ENCODE measurements at regions not wholly inside any gene's neighbourhood (a gene's known extent, or its start where the extent isn't known, plus 50 kb on each side); places are given as distances from the start of the nearest gene placed in this dataset.

- no peak for DNase-seq (ENCODE audit: low spot score)
- Mint-ChIP-seq H3K36me3 (ENCODE audit: low read depth) (no peaks in the 10 kb centered on the region), H3K4me1 (ENCODE audit: low read depth) (no peaks in the 10 kb centered on the region), H3K9me3 (no peaks in the 10 kb centered on the region), H3K27ac (no peak overlapping the region), H3K4me3 (ENCODE audit: low read depth) (no peak overlapping the region), H3K27me3 (ENCODE audit: low read depth) (peaks cover 6% of the 10 kb centered on the region)
- intact Hi-C loops (cut with micrococcal nuclease): no loop called here
Measured at GRCh38 chr2:45316576-45317338, 294.3 kb downstream of the SRBD1 start.

- intact Hi-C loops (cut with micrococcal nuclease): no loop called here
- Mint-ChIP-seq H3K27me3 (ENCODE audit: low read depth) (peaks cover 2% of the 10 kb centered on the region), H3K4me3 (ENCODE audit: low read depth) (no peak overlapping the region), H3K27ac (no peak overlapping the region), H3K4me1 (ENCODE audit: low read depth) (no peaks in the 10 kb centered on the region), H3K9me3 (no peaks in the 10 kb centered on the region), H3K36me3 (ENCODE audit: low read depth) (no peaks in the 10 kb centered on the region)
- no peak for DNase-seq (ENCODE audit: low spot score)
Measured at GRCh38 chr2:45315861-45316260, 295.2 kb downstream of the SRBD1 start.

- H3K4me1 Mint-ChIP-seq (ENCODE audit: low read depth): no peaks in the 10 kb centered on the region
- no peaks in the 10 kb centered on the region for H3K27me3 Mint-ChIP-seq (ENCODE audit: low read depth)
- DNase-seq (ENCODE audit: low spot score): no peak
- no peak overlapping the region for H3K27ac Mint-ChIP-seq
- intact Hi-C loops (cut with micrococcal nuclease): no loop called here
- no peaks in the 10 kb centered on the region for H3K36me3 Mint-ChIP-seq (ENCODE audit: low read depth)
- no peak overlapping the region for H3K4me3 Mint-ChIP-seq (ENCODE audit: low read depth)
- H3K9me3 Mint-ChIP-seq: no peaks in the 10 kb centered on the region
Measured at GRCh38 chr2:45312275-45312674, 298.8 kb downstream of the SRBD1 start.

GRCh38 chr2:45311559-45311958 lies 299.5 kb downstream of the SRBD1 start:
- no peak overlapping the region for H3K27ac Mint-ChIP-seq
- H3K4me3 Mint-ChIP-seq (ENCODE audit: low read depth): no peak overlapping the region
- no peak for DNase-seq (ENCODE audit: low spot score)
- H3K36me3 Mint-ChIP-seq (ENCODE audit: low read depth): no peaks in the 10 kb centered on the region
- no peaks in the 10 kb centered on the region for H3K27me3 Mint-ChIP-seq (ENCODE audit: low read depth)
- no peaks in the 10 kb centered on the region for H3K9me3 Mint-ChIP-seq
- H3K4me1 Mint-ChIP-seq (ENCODE audit: low read depth): no peaks in the 10 kb centered on the region
- intact Hi-C loops (cut with micrococcal nuclease): no loop called here

GRCh38 chr2:45307147-45307546 lies 297.9 kb upstream of the SIX2 start:
- H3K27me3 Mint-ChIP-seq (ENCODE audit: low read depth): peaks cover 9% of the 10 kb centered on the region
- no peak overlapping the region for H3K4me3 Mint-ChIP-seq (ENCODE audit: low read depth)
- DNase-seq (ENCODE audit: low spot score): no peak
- intact Hi-C loops (cut with micrococcal nuclease): no loop called here
- H3K27ac Mint-ChIP-seq: no peak overlapping the region
- no peaks in the 10 kb centered on the region for H3K4me1 Mint-ChIP-seq (ENCODE audit: low read depth)
- no peaks in the 10 kb centered on the region for H3K36me3 Mint-ChIP-seq (ENCODE audit: low read depth)
- H3K9me3 Mint-ChIP-seq: no peaks in the 10 kb centered on the region

- peaks cover 13% of the 10 kb centered on the region for H3K27me3 Mint-ChIP-seq (ENCODE audit: low read depth)
- no peak for DNase-seq (ENCODE audit: low spot score)
Measured at GRCh38 chr2:45305599-45305998, 296.3 kb upstream of the SIX2 start.

GRCh38 chr2:45303417-45304202 lies 294.4 kb upstream of the SIX2 start:
- H3K4me3 Mint-ChIP-seq (ENCODE audit: low read depth): no peak overlapping the region
- H3K4me1 Mint-ChIP-seq (ENCODE audit: low read depth): no peaks in the 10 kb centered on the region
- H3K27me3 Mint-ChIP-seq (ENCODE audit: low read depth): peaks cover 13% of the 10 kb centered on the region
- no peak overlapping the region for H3K27ac Mint-ChIP-seq
- no peaks in the 10 kb centered on the region for H3K36me3 Mint-ChIP-seq (ENCODE audit: low read depth)
- DNase-seq (ENCODE audit: low spot score): no peak
- H3K9me3 Mint-ChIP-seq: no peaks in the 10 kb centered on the region
- intact Hi-C loops (cut with micrococcal nuclease): no loop called here

More at GRCh38 chr2:45305599-45305998, 296.3 kb upstream of the SIX2 start:
- H3K9me3 Mint-ChIP-seq: no peaks in the 10 kb centered on the region
- H3K27ac Mint-ChIP-seq: no peak overlapping the region
- no peaks in the 10 kb centered on the region for H3K36me3 Mint-ChIP-seq (ENCODE audit: low read depth)
- intact Hi-C loops (cut with micrococcal nuclease): no loop called here
- no peak overlapping the region for H3K4me3 Mint-ChIP-seq (ENCODE audit: low read depth)
- H3K4me1 Mint-ChIP-seq (ENCODE audit: low read depth): no peaks in the 10 kb centered on the region

- no peak overlapping the region for H3K27ac Mint-ChIP-seq
- no peaks in the 10 kb centered on the region for H3K4me1 Mint-ChIP-seq (ENCODE audit: low read depth)
- no peaks in the 10 kb centered on the region for H3K36me3 Mint-ChIP-seq (ENCODE audit: low read depth)
- H3K27me3 Mint-ChIP-seq (ENCODE audit: low read depth): peaks cover 16% of the 10 kb centered on the region
- DNase-seq (ENCODE audit: low spot score): no peak
- H3K4me3 Mint-ChIP-seq (ENCODE audit: low read depth): no peak overlapping the region
- intact Hi-C loops (cut with micrococcal nuclease): no loop called here
- no peaks in the 10 kb centered on the region for H3K9me3 Mint-ChIP-seq
Measured at GRCh38 chr2:45301307-45302277, 292.3 kb upstream of the SIX2 start.

GRCh38 chr2:45300026-45300750 lies 290.9 kb upstream of the SIX2 start:
- Mint-ChIP-seq H3K27ac (no peak overlapping the region), H3K4me3 (ENCODE audit: low read depth) (no peak overlapping the region), H3K36me3 (ENCODE audit: low read depth) (no peaks in the 10 kb centered on the region), H3K9me3 (no peaks in the 10 kb centered on the region), H3K4me1 (ENCODE audit: low read depth) (no peaks in the 10 kb centered on the region), H3K27me3 (ENCODE audit: low read depth) (peaks cover 17% of the 10 kb centered on the region)
- DNase-seq (ENCODE audit: low spot score): no peak
- intact Hi-C loops (cut with micrococcal nuclease): no loop called here

GRCh38 chr2:45299361-45299760 lies 290.1 kb upstream of the SIX2 start:
- H3K4me1 Mint-ChIP-seq (ENCODE audit: low read depth): no peaks in the 10 kb centered on the region
- no peak overlapping the region for H3K27ac Mint-ChIP-seq
- intact Hi-C loops (cut with micrococcal nuclease): no loop called here
- no peaks in the 10 kb centered on the region for H3K9me3 Mint-ChIP-seq
- DNase-seq (ENCODE audit: low spot score): no peak
- no peaks in the 10 kb centered on the region for H3K36me3 Mint-ChIP-seq (ENCODE audit: low read depth)
- no peak overlapping the region for H3K4me3 Mint-ChIP-seq (ENCODE audit: low read depth)
- H3K27me3 Mint-ChIP-seq (ENCODE audit: low read depth): peaks cover 16% of the 10 kb centered on the region

- intact Hi-C loops (cut with micrococcal nuclease): no loop called here
- H3K9me3 Mint-ChIP-seq: no peaks in the 10 kb centered on the region
- H3K36me3 Mint-ChIP-seq (ENCODE audit: low read depth): no peaks in the 10 kb centered on the region
- no peak overlapping the region for H3K4me3 Mint-ChIP-seq (ENCODE audit: low read depth)
- no peak for DNase-seq (ENCODE audit: low spot score)
- peaks cover 5% of the 10 kb centered on the region for H3K27me3 Mint-ChIP-seq (ENCODE audit: low read depth)
- no peak overlapping the region for H3K27ac Mint-ChIP-seq
- H3K4me1 Mint-ChIP-seq (ENCODE audit: low read depth): peaks cover 10% of the 10 kb centered on the region
Measured at GRCh38 chr2:45293182-45293581, 283.9 kb upstream of the SIX2 start.

GRCh38 chr2:45291296-45291701 lies 282.0 kb upstream of the SIX2 start:
- peaks cover 2% of the 10 kb centered on the region for H3K27me3 Mint-ChIP-seq (ENCODE audit: low read depth)
- no peaks in the 10 kb centered on the region for H3K9me3 Mint-ChIP-seq
- no peak for DNase-seq (ENCODE audit: low spot score)

More at GRCh38 chr2:45291296-45291701, 282.0 kb upstream of the SIX2 start:
- Mint-ChIP-seq H3K27ac (no peak overlapping the region), H3K4me1 (ENCODE audit: low read depth) (peaks cover 10% of the 10 kb centered on the region), H3K4me3 (ENCODE audit: low read depth) (no peak overlapping the region), H3K36me3 (ENCODE audit: low read depth) (no peaks in the 10 kb centered on the region)
- intact Hi-C loops (cut with micrococcal nuclease): no loop called here

Data from activated T-helper 2 cell treated with anti-CD3 and anti-CD28 coated beads, Interferon-gamma antibody, Interleukin-2, Interleukin-4, amounts not matched to agents 10 μg/mL and 5 μg/mL and 100 μg/mL, durations not matched to agents 14 hours and 24 hours and 36 hours (primary cell).